IMR-90 (cell line): ENCODE measurements at regions not wholly inside any gene's neighbourhood (a gene's known extent, or its start where the extent isn't known, plus 50 kb on each side); places are given as distances from the start of the nearest gene placed in this dataset.

Source experiments
- ATAC-seq: fragments of 200-7000 bp; cut with Tn5 transposase; 2 replicates; pipeline ENCODE4 v1.9.1; 2020; ENCODE audit warnings: low read depth, mild to moderate bottlenecking, moderate library complexity
- BruUV-seq: library from RNA; stranded (reverse); fragments of 400-500 nt; replicated peaks from 2 replicates; lab custom pipeline; 2021; lab: Mats Ljungman, UMichigan
- CTCF ChIA-PET: fragments of 300-600 bp; formaldehyde crosslinking; extraction: SDS; loops from one replicate; lab custom pipeline; 2021; ENCODE audit warnings: antibody characterized with exemption; lab: Yijun Ruan, JAX
- POLR2A ChIA-PET: fragments of 300-600 bp; sonication (Branson Sonifier 250); formaldehyde crosslinking; loops from one replicate; lab custom pipeline; 2022; ENCODE audit warnings: antibody characterized with exemption; ENCODE audit not compliant: unreplicated experiment; lab: Charles Lee
- DNase-seq: peaks from one replicate; pipeline ENCODE4 v3.0.0; 2013
- H2AFZ ChIP-seq: replicated peaks from 2 replicates; pipeline ENCODE3; 2013; ENCODE audit warnings: low read length, mild to moderate bottlenecking; ENCODE audit not compliant: poor library complexity
- H2AK5ac ChIP-seq: 2 replicates; pipeline ENCODE4 v1.6.1; 2013; ENCODE audit warnings: low read depth, low read length, inconsistent platforms
- H2AK9ac ChIP-seq: replicated peaks from 2 replicates; pipeline ENCODE3; 2013; ENCODE audit warnings: mild to moderate bottlenecking, low read depth, low read length, moderate library complexity; ENCODE audit not compliant: poor library complexity
- H2BK120ac ChIP-seq: 2 replicates; pipeline ENCODE4 v1.6.1; 2013; ENCODE audit warnings: low read depth, low read length, inconsistent platforms
- H2BK15ac ChIP-seq: 3 replicates; pipeline ENCODE4 v1.6.1; 2013; ENCODE audit warnings: low read depth, low read length, inconsistent platforms
- H2BK20ac ChIP-seq: 2 replicates; pipeline ENCODE4 v1.6.1; 2013; ENCODE audit warnings: low read depth, mild to moderate bottlenecking, inconsistent platforms, low read length, moderate library complexity
- H2BK5ac ChIP-seq: 2 replicates; pipeline ENCODE4 v1.6.1; 2013; ENCODE audit warnings: mild to moderate bottlenecking, low read depth, low read length, inconsistent platforms; ENCODE audit not compliant: poor library complexity, severe bottlenecking
- H3K14ac ChIP-seq: replicated peaks from 2 replicates; pipeline ENCODE4 v1.6.1; 2013; ENCODE audit warnings: low read depth, low read length, inconsistent platforms
- H3K18ac ChIP-seq: 2 replicates; pipeline ENCODE4 v1.6.1; 2013; ENCODE audit warnings: low read depth, low read length, control low read depth
- H3K23ac ChIP-seq: 2 replicates; pipeline ENCODE4 v1.6.1; 2013; ENCODE audit warnings: low read depth, low read length, inconsistent platforms
- H3K27ac ChIP-seq: 2 replicates; pipeline ENCODE4 v1.5.1; 2013; ENCODE audit warnings: mild to moderate bottlenecking, control low read depth, low read length; ENCODE audit not compliant: insufficient read depth
- H3K27me3 ChIP-seq: 2 replicates; pipeline ENCODE4 v1.6.1; 2013; ENCODE audit warnings: low read length; ENCODE audit not compliant: control insufficient read depth, insufficient read depth
- H3K36me3 ChIP-seq: 2 replicates; pipeline ENCODE4 v1.6.1; 2013; ENCODE audit warnings: low read length, mixed read lengths; ENCODE audit not compliant: control insufficient read depth, insufficient read depth
- H3K4ac ChIP-seq: 2 replicates; pipeline ENCODE4 v1.6.1; 2013; ENCODE audit warnings: low read depth, low read length, inconsistent platforms
- H3K4me1 ChIP-seq: 2 replicates; pipeline ENCODE4 v1.6.1; 2013; ENCODE audit warnings: low read length, mixed read lengths; ENCODE audit not compliant: control insufficient read depth, insufficient read depth
- H3K4me2 ChIP-seq: 2 replicates; pipeline ENCODE4 v1.6.1; 2013; ENCODE audit warnings: low read depth, mild to moderate bottlenecking, control low read depth, low read length, moderate library complexity
- H3K4me3 ChIP-seq: 2 replicates; pipeline ENCODE4 v1.5.1; 2013; ENCODE audit warnings: low read depth, mild to moderate bottlenecking, control low read depth, low read length, moderate library complexity; ENCODE audit not compliant: insufficient read depth
- H3K56ac ChIP-seq: 2 replicates; pipeline ENCODE4 v1.6.1; 2013; ENCODE audit warnings: low read length, inconsistent platforms; ENCODE audit not compliant: insufficient read depth; ENCODE audit errors: extremely low read depth
- H3K79me1 ChIP-seq, 2 experiments: 2 replicates each; pipeline ENCODE4 v1.6.1; 2013; ENCODE audit warnings: low read length in 2 of 2, inconsistent platforms in 1 of 2, low read depth in 1 of 2
- H3K9ac ChIP-seq: 2 replicates; pipeline ENCODE4 v1.6.1; 2013; ENCODE audit warnings: low read depth, low read length, control low read depth
- H3K9me1 ChIP-seq: 2 replicates; pipeline ENCODE4 v1.6.1; 2013; ENCODE audit warnings: low read length, inconsistent platforms; ENCODE audit not compliant: insufficient read depth
- H3K9me3 ChIP-seq: 2 replicates; pipeline ENCODE4 v1.6.1; 2013; ENCODE audit warnings: low read length; ENCODE audit not compliant: control insufficient read depth, insufficient read depth
- H4K20me1 ChIP-seq: 2 replicates; pipeline ENCODE4 v1.6.1; 2013; ENCODE audit warnings: low read length, inconsistent platforms; ENCODE audit not compliant: insufficient read depth
- H4K5ac ChIP-seq: 2 replicates; pipeline ENCODE4 v1.6.1; 2013; ENCODE audit warnings: mild to moderate bottlenecking, low read depth, low read length, control low read depth
- H4K8ac ChIP-seq, 2 experiments: 2 replicates each; pipeline ENCODE4 v1.6.1; 2013; ENCODE audit warnings: low read depth in 2 of 2, low read length in 2 of 2, control low read depth in 1 of 2, inconsistent platforms in 1 of 2
- H4K91ac ChIP-seq: 2 replicates; pipeline ENCODE4 v1.6.1; 2013; ENCODE audit warnings: low read depth, low read length, inconsistent platforms; ENCODE audit not compliant: insufficient read depth
- BHLHE40 ChIP-seq: fragments of 150-350 bp; IDR thresholded peaks from 2 replicates; pipeline ENCODE4 v1.6.1; 2016; ENCODE audit warnings: mild to moderate bottlenecking, low read depth, low read length
- CHD1 ChIP-seq: IDR thresholded peaks from 2 replicates; pipeline ENCODE4 v1.6.1; 2012; ENCODE audit warnings: low read depth, low read length, improper control_type of control experiment
- ELK1 ChIP-seq: fragments of 150-350 bp; IDR thresholded peaks from 2 replicates; pipeline ENCODE4 v1.6.1; 2016; ENCODE audit warnings: low read depth, mild to moderate bottlenecking, low read length, moderate library complexity, borderline replicate concordance
- FOS ChIP-seq: fragments of 150-350 bp; IDR thresholded peaks from 2 replicates; pipeline ENCODE4 v1.6.1; 2016; ENCODE audit warnings: low read depth, low read length
- MAFK ChIP-seq: IDR thresholded peaks from 2 replicates; pipeline ENCODE4 v1.6.1; 2012; ENCODE audit warnings: low read depth, low read length, improper control_type of control experiment
- MAZ ChIP-seq: IDR thresholded peaks from 2 replicates; pipeline ENCODE4 v1.6.1; 2012; ENCODE audit warnings: low read depth, mild to moderate bottlenecking, low read length, improper control_type of control experiment, moderate library complexity, borderline replicate concordance
- MXI1 ChIP-seq: IDR thresholded peaks from 2 replicates; pipeline ENCODE4 v1.6.1; 2012; ENCODE audit warnings: low read depth, mild to moderate bottlenecking, low read length, moderate library complexity, borderline replicate concordance
- NFE2L2 ChIP-seq: fragments of 150-350 bp; IDR thresholded peaks from 2 replicates; pipeline ENCODE4 v1.6.1; 2016; ENCODE audit warnings: low read depth, mild to moderate bottlenecking, low read length
- POLR2A ChIP-seq: IDR thresholded peaks from 2 replicates; pipeline ENCODE4 v1.6.1; 2012; ENCODE audit warnings: mild to moderate bottlenecking, low read depth, low read length
- RCOR1 ChIP-seq: IDR thresholded peaks from 2 replicates; pipeline ENCODE4 v1.6.1; 2012; ENCODE audit warnings: mild to moderate bottlenecking, low read length, improper control_type of control experiment; ENCODE audit not compliant: insufficient replicate concordance
- RFX5 ChIP-seq: IDR thresholded peaks from 2 replicates; pipeline ENCODE4 v1.8.0; 2012; ENCODE audit warnings: low read depth, mild to moderate bottlenecking, low read length, moderate library complexity
- SMC3 ChIP-seq: fragments of 150-350 bp; IDR thresholded peaks from 2 replicates; pipeline ENCODE4 v1.6.1; 2016; ENCODE audit warnings: low read depth, mild to moderate bottlenecking, antibody characterized with exemption, low read length, moderate library complexity
- USF2 ChIP-seq: fragments of 150-350 bp; IDR thresholded peaks from 2 replicates; pipeline ENCODE4 v1.6.1; 2017; ENCODE audit warnings: mild to moderate bottlenecking, antibody characterized with exemption, low read length, low read depth
- WGBS, 2 experiments: methylation state at CpG; one replicate each; pipeline versions ENCODE4 v1.1.5 to v1.1.7; 2013; ENCODE audit warnings: missing lambda C conversion rate in 2 of 2; ENCODE audit not compliant: insufficient read length in 1 of 2; ENCODE audit errors: extremely low coverage in 2 of 2; 5-methylcytosine and 5-hydroxymethylcytosine counted together
- dilution Hi-C: fragments of 300-500 bp; cut with HindIII; formaldehyde crosslinking; loops from one replicate; pipeline ENCODE4 v1.14.3; 2018; ENCODE audit warnings: low sequenced_read_pairs; ENCODE audit not compliant: unreplicated experiment
- in situ Hi-C: fragments of 300-500 bp; cut with MboI; formaldehyde crosslinking; loops from 3 replicates; pipeline ENCODE4 v1.14.3; 2019; ENCODE audit warnings: low sequenced_read_pairs, inconsistent platforms, mixed read lengths
- intact Hi-C: fragments of 100-400 bp; cut with micrococcal nuclease; formaldehyde crosslinking; loops from 2 replicates; pipeline ENCODE4 v1.10.0; 2022

GRCh38 chr16:80442779-80443178 is 98.0 kb upstream of the DYNLRB2 start:
- H2BK5ac ChIP-seq, result no peak overlapping the region
- no peak overlapping the region for H4K8ac ChIP-seq
- dilution Hi-C loops, result no loop called here
- ChIA-PET POLR2A (no interaction called here), CTCF (no interaction called here)
- H2BK20ac ChIP-seq, result no peak overlapping the region
- BruUV-seq, result no TSS peak
- no peak overlapping the region for H2AFZ ChIP-seq
- no peaks in the 10 kb centered on the region for H4K20me1 ChIP-seq
- no peak overlapping the region for H3K9ac ChIP-seq
- no peak overlapping the region for H2AK5ac ChIP-seq
- H2AK9ac ChIP-seq, result no peak overlapping the region
- H4K91ac ChIP-seq, result no peak overlapping the region
- WGBS, 2 experiments, result no CpG with 5 or more reads among the region's 5 CpGs
- no peak overlapping the region for H2BK15ac ChIP-seq
- in situ Hi-C loops, result no loop called here
- ATAC-seq (no peak), DNase-seq (no peak)
- no peak overlapping the region for H3K56ac ChIP-seq
- no peak overlapping the region for H3K4me2 ChIP-seq
- no peak overlapping the region for H3K14ac ChIP-seq
- H3K27me3 ChIP-seq, result no peaks in the 10 kb centered on the region
- no peak overlapping the region for H3K4ac ChIP-seq
- H3K23ac ChIP-seq, result no peak overlapping the region
- intact Hi-C loops, result no loop called here
- no peak overlapping the region for H4K5ac ChIP-seq
- H3K4me3 ChIP-seq, result no peak overlapping the region
- H2BK120ac ChIP-seq, result no peak overlapping the region
- H3K9me1 ChIP-seq, result no peaks in the 10 kb centered on the region
- no peaks in the 10 kb centered on the region for H3K36me3 ChIP-seq
- no peaks in the 10 kb centered on the region for H3K79me1 ChIP-seq
- no peak overlapping the region for H3K27ac ChIP-seq
- no peaks in the 10 kb centered on the region for H3K9me3 ChIP-seq
- no peaks in the 10 kb centered on the region for H3K4me1 ChIP-seq
- TF ChIP-seq MXI1, result no peak
- no peak for TF ChIP-seq RCOR1
- no peak for TF ChIP-seq POLR2A
- no peak for TF ChIP-seq MAZ
- no peak for TF ChIP-seq RFX5
- no peak for TF ChIP-seq NFE2L2
- no peak for TF ChIP-seq BHLHE40
- no peak for TF ChIP-seq ELK1
- TF ChIP-seq CHD1, result no peak
- TF ChIP-seq FOS, result no peak
- no peak for TF ChIP-seq MAFK
- TF ChIP-seq USF2, result no peak
- TF ChIP-seq SMC3, result no peak
- no peak overlapping the region for H3K18ac ChIP-seq
